Right ventricle myocardium inferior (tissue), 1 donor: ENCODE measurements at regions not wholly inside any gene's neighbourhood (a gene's known extent, or its start where the extent isn't known, plus 50 kb on each side); places are given as distances from the start of the nearest gene placed in this dataset.

ENCODE experiments used
- ATAC-seq: fragments of 200-7000 bp; cut with Tn5 transposase; one replicate; pipeline ENCODE4 v1.9.1; 2020; ENCODE audit warnings: mild to moderate bottlenecking, moderate library complexity
- DNase-seq: peaks from one replicate; pipeline ENCODE4 v3.0.0; 2021; ENCODE audit errors: missing footprints
- intact Hi-C: fragments of 100-400 bp; cut with DNase I; formaldehyde crosslinking; loops from one replicate; pipeline ENCODE4 v1.11.0; 2022
- donor health status: DM: no; HTN: yes; CAD: no; lungs with severe emphysema.

- ATAC-seq (no peak), DNase-seq (no peak)
- intact Hi-C loops: no loop called here
Measured at GRCh38 chr6:113631666-113632065, 225.5 kb upstream of the MARCKS start.

- intact Hi-C loops: no loop called here
- peak; percentile 31 for ATAC-seq
- DNase-seq: no peak
Measured at GRCh38 chr6:113632220-113632864, 224.8 kb upstream of the MARCKS start.

DNA sequence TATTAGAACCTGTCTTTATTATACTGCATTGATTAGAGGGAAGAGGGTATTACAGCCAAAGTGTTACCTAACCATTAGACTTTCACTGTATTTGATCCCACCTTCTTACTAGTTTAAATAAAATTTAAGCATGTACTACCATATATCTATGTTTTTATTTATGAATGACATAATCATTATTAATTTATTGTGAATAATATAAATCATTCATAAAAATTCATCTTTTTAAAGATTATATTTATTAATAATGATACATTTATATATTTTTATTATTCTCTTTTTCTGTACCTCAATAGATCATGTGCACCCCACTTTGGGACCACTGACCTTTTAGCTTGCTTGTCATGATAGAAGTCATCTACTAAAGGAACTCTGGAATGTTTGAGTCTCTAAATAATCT, 223.5 kb upstream of the MARCKS start:
- no peak for ATAC-seq
- no peak for DNase-seq
- intact Hi-C loops: no loop called here

DNA sequence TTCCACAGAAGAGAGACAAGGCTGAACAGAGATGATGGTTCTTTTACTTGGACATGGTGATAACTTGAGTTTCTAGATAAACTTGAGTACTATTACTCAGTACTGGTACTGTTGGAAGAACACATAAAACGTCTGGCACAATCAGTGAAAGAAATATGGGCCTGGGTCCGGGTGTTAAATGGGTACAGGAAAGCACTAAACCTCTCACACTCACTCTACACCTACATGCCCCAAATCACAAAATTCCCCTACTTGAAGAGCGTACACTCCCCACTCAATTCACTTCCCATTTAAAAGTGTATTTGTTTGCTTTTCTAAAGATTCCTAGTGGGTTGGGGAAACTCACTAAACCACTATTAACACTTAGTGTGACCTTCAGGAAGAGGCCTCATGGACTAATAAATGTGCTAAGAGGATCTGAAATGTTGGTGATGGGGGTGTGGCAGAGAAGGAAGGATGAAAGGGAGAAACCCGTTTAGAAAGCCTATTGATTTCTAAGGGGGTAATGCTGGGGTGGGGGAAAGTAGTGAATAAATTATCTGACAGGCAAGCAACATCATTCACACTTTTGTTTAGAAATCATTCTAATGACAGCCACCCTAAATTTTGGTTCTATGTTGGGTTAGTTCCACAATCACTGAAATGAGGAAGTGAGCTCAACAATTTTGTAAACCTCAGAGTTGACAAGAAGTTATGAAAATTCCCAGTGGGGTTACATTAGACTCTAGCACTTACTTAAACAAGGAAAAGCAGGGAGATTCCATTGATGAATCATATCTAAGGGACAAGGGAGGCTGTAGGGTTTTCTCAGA, 222.6 kb upstream of the MARCKS start:
- intact Hi-C loops: no loop called here
- no peak for DNase-seq
- no peak for ATAC-seq

DNA sequence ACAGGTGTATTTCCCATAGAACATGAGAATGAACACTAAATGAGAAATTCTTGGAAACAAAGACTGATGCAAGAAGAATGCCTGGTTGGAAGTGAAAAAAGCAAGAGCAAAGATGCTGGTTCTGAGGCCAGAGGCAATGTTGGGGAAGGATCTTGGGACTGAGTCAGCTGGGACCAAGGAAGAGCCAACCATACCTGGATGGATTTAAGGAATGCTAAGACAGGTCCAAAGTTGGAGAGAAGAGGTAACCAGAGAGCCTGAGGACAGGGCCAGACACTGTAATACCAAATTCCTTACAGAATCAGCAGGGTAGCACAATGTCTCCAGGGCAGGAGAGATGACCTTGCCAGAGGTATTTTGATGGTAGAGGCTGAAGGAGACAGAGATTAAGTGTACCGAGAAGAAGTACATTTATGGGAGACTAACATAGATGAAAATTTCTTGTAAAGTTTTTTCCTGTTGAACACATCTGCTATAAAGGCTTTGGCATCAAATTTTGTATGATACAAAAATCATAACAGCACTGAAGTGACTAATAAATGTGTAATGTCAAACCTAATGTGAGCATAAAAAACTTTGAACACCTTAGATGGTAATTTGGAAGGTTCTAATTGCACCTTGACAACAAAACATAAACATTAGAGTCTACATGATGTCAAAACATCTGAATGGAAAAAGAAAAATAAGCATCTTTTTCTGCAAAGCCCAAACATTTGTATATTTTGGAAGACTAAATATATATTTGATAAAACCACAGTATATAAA, 221.7 kb upstream of the MARCKS start:
- intact Hi-C loops: no loop called here
- ATAC-seq (no peak), DNase-seq (no peak)

GRCh38 chr6:113636357-113636824, 220.8 kb upstream of the MARCKS start:
- ATAC-seq (no peak), DNase-seq (no peak)
- intact Hi-C loops: no loop called here

DNA sequence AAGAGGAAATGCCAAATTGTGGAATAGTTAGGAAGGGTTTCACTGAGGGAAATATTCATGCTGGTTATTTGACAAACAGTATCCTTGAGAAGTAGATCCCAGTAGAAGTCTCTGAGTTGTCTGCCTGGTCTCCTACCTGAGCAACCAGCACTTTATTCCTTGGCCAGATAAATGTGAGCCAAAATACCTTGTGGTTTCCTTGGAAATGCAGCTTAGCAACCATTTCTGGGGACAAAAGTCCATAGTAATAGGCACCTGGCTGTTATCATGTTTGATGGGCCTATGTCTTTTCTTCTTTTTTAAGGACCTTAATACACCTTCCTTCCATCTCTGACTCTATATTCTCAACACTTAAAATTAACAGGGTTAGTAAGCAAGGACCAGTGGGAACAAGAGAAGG, 217.1 kb upstream of the MARCKS start:
- intact Hi-C loops: no loop called here
- ATAC-seq (no peak), DNase-seq (no peak)

- intact Hi-C loops: no loop called here
- DNase-seq (no peak), ATAC-seq (no peak)
Measured at GRCh38 chr6:113642001-113642713, 215.0 kb upstream of the MARCKS start.

DNA sequence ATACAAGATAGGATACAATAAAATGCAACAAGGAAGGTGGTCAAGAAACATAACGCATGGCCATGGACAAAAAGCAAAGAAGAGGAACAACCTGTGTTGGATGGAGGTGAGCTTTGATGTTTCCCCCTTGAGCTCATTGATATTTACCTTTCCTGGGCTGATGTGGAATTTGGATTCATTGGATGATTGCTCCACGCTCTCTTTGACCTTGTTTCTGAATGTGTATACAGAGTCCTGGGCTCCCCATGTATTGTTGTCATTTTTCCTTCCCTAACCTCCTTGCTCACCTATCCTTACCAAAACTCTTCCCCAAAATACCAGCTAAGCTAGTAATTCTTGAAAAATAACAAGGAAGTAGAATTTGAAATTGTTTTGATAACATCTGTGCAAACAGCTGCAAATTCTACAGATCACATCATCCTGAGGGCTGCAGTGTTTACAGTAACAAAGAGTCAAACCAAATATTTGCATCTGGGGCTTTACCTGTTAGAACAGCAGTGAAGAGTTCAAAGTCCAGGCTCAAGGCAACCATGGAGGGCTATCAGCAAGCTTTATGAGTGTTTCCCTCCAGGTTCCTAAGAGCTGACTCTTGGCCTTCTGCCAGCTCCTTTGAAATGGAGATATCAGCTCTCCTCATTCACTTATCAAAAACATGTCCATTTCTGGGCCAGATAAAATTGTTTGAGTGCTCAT, 214.3 kb upstream of the MARCKS start:
- DNase-seq: no peak
- intact Hi-C loops: no loop called here
- ATAC-seq: no peak

GRCh38 chr6:113643407-113643770, 213.8 kb upstream of the MARCKS start:
- ATAC-seq: no peak
- intact Hi-C loops: no loop called here
- DNase-seq: no peak

DNA sequence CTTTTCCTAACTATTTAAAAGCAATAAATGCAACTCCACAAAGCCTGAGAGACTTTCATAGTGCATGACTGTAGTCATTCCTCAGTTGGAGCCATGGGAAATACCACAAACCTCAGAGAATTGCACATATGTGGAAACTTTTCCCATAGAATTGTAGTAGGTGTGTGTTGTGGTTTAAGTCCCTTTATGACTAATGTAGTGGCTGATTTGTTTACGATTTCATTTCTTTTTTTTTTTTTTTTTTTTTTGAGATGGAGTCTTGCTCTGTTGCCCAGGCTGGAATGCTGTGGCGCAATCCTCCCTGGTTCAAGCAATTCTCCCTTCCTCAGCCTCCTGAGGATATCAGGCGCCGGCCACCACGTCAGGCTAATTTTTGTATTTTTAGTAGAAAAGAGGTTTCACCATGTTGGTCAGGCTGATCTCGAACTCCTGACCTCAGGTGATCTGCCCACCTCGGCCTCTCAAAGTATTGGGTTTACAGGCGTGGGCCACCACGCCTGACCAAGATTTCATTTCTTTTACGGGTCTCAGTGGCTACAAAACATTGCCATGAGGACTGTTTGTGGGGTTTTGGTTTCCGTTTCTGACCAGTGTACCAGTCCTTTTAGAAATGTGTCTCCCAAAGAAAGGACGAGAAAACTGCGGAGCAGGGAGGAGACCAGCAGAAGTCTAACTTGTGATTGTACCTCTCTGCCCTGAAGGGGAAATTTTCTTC, 212.1 kb upstream of the MARCKS start:
- no peak for ATAC-seq
- intact Hi-C loops: no loop called here
- no peak for DNase-seq

DNA sequence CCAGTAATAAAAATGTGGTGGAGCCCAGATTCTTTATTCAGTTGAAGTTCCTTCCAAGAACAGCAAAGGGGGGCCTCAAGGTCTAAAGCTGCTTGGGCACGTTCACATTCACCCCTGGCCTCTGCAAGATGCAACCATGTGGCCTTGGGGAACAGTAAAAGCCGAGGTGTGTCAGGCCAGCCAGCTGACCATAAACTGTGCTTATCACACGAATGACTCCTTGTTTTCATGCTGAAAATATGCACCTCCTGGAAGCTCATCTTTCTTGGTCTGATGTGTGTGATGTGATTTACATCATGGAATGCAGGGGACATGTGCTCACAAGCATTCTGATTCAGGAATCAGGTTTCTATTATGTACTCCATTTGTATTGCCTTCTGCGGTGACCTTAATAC, 211.6 kb upstream of the MARCKS start:
- no peak for DNase-seq
- intact Hi-C loops: no loop called here
- ATAC-seq: no peak

GRCh38 chr6:113645986-113646385, 211.2 kb upstream of the MARCKS start:
- intact Hi-C loops: no loop called here
- ATAC-seq (no peak), DNase-seq (no peak)

DNA sequence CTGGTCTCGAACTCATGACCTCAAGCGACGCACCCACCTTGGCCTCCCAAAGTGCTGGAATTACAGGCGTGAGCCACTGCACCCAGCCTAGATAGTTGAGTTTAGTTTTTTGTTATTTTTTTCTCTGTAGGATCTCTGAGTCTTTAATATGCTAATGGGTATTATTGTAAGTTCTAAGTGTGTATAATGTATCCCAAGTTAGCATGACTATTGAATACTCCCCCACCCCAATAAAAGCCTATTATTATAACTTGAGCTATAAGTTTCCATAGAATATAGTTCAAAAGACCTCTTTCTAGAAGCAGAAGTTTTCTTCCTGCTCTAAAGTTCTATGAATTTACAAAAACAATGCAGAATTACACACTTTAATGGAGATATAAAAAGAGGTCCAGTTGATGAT, 210.4 kb upstream of the MARCKS start:
- no peak for ATAC-seq
- no peak for DNase-seq
- intact Hi-C loops: no loop called here

DNA sequence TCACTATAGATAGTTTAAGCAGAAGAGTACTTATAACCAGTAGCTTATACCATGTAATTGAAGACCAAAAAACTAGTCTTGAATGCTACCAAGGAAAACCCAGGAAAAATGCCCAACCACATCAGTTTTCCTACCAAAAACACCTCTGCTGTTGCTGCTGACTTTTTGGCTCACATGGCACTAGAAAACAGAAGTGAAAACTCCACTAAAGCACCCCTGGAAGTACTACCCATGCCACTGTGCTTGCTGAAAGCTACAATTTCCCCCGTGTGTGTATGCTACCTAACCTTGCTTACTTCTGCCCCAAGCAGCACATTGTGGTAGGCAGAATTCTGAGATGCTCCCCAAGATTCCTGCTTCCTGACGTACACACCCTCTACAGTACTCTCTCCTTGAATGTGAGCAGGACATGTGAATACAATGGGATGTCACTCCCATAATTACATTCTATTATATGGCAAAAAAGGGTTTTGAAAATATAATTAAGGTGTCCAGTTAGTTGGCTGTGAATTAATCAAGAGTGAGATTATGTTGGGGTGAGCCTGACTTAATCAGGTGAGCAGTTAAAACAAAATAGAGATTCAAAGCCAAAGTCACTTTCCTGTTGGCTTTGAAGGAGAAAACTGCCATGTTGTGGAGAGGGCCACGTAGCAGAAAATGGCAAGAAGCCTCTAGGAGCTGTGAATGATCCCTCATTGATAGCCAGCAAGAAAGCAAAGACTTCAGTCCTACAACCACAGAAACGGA, 209.8 kb upstream of the MARCKS start:
- no peak for DNase-seq
- intact Hi-C loops: no loop called here
- ATAC-seq: no peak

GRCh38 chr6:113648698-113649097, 208.4 kb upstream of the MARCKS start:
- DNase-seq (no peak), ATAC-seq (no peak)
- intact Hi-C loops: no loop called here

DNA sequence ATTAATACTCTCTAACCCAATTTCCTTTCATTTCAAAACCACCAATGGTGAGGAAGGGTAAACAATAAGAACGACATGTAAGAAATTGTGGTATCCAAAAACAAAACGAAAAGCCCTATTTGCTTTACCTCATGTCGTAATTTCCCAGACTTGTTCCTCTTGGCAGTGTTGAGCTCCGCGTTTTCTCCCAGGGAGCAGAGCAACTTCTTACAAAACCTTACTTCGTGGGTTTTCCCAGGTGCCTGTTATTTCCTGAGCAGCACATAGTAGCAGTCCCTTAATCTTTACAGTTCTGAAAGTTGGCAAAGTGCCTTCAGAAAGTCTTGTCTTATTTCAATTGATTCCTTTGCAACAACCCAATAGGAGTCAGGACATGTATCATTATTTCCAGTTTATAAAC, 207.9 kb upstream of the MARCKS start:
- no peak for ATAC-seq
- DNase-seq: no peak
- intact Hi-C loops: no loop called here
